Testis (tissue), 2 donors: ENCODE measurements at regions not wholly inside any gene's neighbourhood (a gene's known extent, or its start where the extent isn't known, plus 50 kb on each side); places are given as distances from the start of the nearest gene placed in this dataset.

Experiments used
- POLR2A ChIP-seq: fragments of 450-650 bp; IDR thresholded peaks from one replicate; pipeline ENCODE4 v1.6.1; 2017; ENCODE audit warnings: antibody characterized with exemption, mild to moderate bottlenecking, moderate library complexity
- TF ChIP-seq, protein P1 (sequence below), 3 experiments: fragments of 450-650 bp in 2 of 3; fragments of 200-600 bp in 1 of 3; sonication (generic) in 1 of 3; IDR thresholded peaks; one replicate each; pipeline ENCODE4 v1.5.1; 2016 to 2019; ENCODE audit warnings: antibody characterized with exemption in 3 of 3, mild to moderate bottlenecking in 2 of 3, moderate library complexity in 1 of 3

- TF ChIP-seq, protein P1, sequence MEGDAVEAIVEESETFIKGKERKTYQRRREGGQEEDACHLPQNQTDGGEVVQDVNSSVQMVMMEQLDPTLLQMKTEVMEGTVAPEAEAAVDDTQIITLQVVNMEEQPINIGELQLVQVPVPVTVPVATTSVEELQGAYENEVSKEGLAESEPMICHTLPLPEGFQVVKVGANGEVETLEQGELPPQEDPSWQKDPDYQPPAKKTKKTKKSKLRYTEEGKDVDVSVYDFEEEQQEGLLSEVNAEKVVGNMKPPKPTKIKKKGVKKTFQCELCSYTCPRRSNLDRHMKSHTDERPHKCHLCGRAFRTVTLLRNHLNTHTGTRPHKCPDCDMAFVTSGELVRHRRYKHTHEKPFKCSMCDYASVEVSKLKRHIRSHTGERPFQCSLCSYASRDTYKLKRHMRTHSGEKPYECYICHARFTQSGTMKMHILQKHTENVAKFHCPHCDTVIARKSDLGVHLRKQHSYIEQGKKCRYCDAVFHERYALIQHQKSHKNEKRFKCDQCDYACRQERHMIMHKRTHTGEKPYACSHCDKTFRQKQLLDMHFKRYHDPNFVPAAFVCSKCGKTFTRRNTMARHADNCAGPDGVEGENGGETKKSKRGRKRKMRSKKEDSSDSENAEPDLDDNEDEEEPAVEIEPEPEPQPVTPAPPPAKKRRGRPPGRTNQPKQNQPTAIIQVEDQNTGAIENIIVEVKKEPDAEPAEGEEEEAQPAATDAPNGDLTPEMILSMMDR (IDR thresholded peaks at IDR 0.05) = no peak
- TF ChIP-seq POLR2A = no peak
These were observed 225.8 kb upstream of the ZNF804A start for GRCh38 chr2:184372484-184372883.
